ENCODE measurements at regions not wholly inside any gene's neighbourhood (a gene's known extent, or its start where the extent isn't known, plus 50 kb on each side); places are given as distances from the start of the nearest gene placed in this dataset.

DNA sequence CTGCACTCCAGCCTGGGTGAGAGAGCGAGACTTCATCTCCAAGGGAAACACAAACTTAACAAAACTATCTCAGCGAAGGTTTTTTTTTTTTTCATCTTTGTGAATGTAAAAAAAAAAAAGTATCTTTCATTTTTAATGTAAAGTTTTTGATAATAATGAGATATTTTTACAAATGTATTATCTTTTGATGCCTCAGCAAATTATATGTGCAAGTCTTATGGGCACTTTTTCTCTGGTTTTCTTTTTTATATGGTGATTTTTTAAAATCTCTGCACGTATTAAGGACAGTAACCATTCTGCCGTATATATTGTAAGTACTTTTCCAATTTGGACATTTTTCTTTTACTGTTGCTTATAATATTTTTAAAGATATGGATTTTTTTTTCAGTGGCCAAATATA, 76.8 kb downstream of the MAFB start:
- H3K4me1 ChIP-seq (replicated peaks; ENCODE audit: insufficient read depth), result no peaks in the 10 kb centered on the region
- no peaks in the 10 kb centered on the region for H3K9me2 ChIP-seq (ENCODE audit: insufficient read depth)
- TF ChIP-seq, protein P1, sequence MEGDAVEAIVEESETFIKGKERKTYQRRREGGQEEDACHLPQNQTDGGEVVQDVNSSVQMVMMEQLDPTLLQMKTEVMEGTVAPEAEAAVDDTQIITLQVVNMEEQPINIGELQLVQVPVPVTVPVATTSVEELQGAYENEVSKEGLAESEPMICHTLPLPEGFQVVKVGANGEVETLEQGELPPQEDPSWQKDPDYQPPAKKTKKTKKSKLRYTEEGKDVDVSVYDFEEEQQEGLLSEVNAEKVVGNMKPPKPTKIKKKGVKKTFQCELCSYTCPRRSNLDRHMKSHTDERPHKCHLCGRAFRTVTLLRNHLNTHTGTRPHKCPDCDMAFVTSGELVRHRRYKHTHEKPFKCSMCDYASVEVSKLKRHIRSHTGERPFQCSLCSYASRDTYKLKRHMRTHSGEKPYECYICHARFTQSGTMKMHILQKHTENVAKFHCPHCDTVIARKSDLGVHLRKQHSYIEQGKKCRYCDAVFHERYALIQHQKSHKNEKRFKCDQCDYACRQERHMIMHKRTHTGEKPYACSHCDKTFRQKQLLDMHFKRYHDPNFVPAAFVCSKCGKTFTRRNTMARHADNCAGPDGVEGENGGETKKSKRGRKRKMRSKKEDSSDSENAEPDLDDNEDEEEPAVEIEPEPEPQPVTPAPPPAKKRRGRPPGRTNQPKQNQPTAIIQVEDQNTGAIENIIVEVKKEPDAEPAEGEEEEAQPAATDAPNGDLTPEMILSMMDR (conservative IDR thresholded peaks at IDR 0.05), result no peak
- no peak for TF ChIP-seq EZH2 (IDR thresholded peaks at IDR 0.05; ENCODE audit: low read depth)
- H3K4me3 ChIP-seq, result no peak overlapping the region
- H3K79me2 ChIP-seq (ENCODE audit: low read depth), result no peaks in the 10 kb centered on the region
- H3F3A ChIP-seq (ENCODE audit: insufficient read depth, low read depth), result no peaks in the 10 kb centered on the region
- intact Hi-C loops (cut with micrococcal nuclease; ENCODE audit: unreplicated experiment), result no loop called here
- H4K20me1 ChIP-seq (ENCODE audit: insufficient read depth), result no peaks in the 10 kb centered on the region
- ChIA-PET POLR2A (ENCODE audit: unreplicated experiment) (interaction anchor here (0.5 kb wide), 1 partner anchor 1576 kb away, joined by 4 read pairs; no protein-coding TSS in a partner anchor), CTCF (no interaction called here)
- H3K36me3 ChIP-seq (ENCODE audit: low read depth), result no peaks in the 10 kb centered on the region
- BruUV-seq (replicated peaks), result no TSS peak
- no peak overlapping the region for H2AFZ ChIP-seq
- no peaks in the 10 kb centered on the region for H3K9me3 ChIP-seq (ENCODE audit: insufficient read depth, low read depth)
- DNase-seq, result no peak
- H3K27me3 ChIP-seq (ENCODE audit: insufficient read depth, low read depth), result peaks cover 8% of the 10 kb centered on the region; the same call in 1 of the 2 replicates
- H3K4me2 ChIP-seq, result no peak overlapping the region
- no peak overlapping the region for H3K27ac ChIP-seq

DNA sequence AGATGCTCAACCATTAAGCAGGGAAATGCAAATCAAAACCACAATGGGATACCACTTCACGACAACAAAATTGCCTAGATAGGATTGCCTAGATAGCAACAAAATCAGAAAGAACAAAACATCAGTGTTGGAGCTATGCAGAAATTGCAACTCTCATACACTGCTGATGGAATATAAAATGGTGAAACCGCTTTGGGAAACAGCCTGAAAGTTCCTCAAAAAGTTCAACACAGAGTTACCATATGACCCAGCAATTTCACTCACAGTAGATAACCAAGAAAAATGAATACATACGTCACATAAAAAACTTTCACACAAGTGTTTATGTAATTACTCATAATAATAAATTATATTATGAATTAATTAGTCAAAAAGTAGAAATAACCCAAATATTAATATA, 78.3 kb downstream of the MAFB start:
- TF ChIP-seq, protein P1 (conservative IDR thresholded peaks at IDR 0.05), result no peak
- no peak for TF ChIP-seq EZH2 (IDR thresholded peaks at IDR 0.05; ENCODE audit: low read depth)
- no TSS peak for BruUV-seq (replicated peaks)
- no peak overlapping the region for H3K27ac ChIP-seq
- no peaks in the 10 kb centered on the region for H3K79me2 ChIP-seq (ENCODE audit: low read depth)
- CTCF ChIA-PET, result no interaction called here
- intact Hi-C loops (cut with micrococcal nuclease; ENCODE audit: unreplicated experiment), result no loop called here
- H3K9me3 ChIP-seq (ENCODE audit: insufficient read depth, low read depth), result no peaks in the 10 kb centered on the region
- 0 out of 2 replicates have a peak, but pooled peaks cover 3% of the 10 kb centered on the region for H3K27me3 ChIP-seq (ENCODE audit: insufficient read depth, low read depth)
- no peak overlapping the region for H3K4me3 ChIP-seq
- H3F3A ChIP-seq (ENCODE audit: insufficient read depth, low read depth), result no peaks in the 10 kb centered on the region
- H3K36me3 ChIP-seq (ENCODE audit: low read depth), result no peaks in the 10 kb centered on the region
- H3K4me2 ChIP-seq, result no peak overlapping the region
- no peaks in the 10 kb centered on the region for H3K9me2 ChIP-seq (ENCODE audit: insufficient read depth)
- no peaks in the 10 kb centered on the region for H4K20me1 ChIP-seq (ENCODE audit: insufficient read depth)
- H3K4me1 ChIP-seq (replicated peaks; ENCODE audit: insufficient read depth), result no peaks in the 10 kb centered on the region
- no peak for DNase-seq
- POLR2A ChIA-PET (ENCODE audit: unreplicated experiment), result no interaction called here
- H2AFZ ChIP-seq, result no peak overlapping the region

DNA sequence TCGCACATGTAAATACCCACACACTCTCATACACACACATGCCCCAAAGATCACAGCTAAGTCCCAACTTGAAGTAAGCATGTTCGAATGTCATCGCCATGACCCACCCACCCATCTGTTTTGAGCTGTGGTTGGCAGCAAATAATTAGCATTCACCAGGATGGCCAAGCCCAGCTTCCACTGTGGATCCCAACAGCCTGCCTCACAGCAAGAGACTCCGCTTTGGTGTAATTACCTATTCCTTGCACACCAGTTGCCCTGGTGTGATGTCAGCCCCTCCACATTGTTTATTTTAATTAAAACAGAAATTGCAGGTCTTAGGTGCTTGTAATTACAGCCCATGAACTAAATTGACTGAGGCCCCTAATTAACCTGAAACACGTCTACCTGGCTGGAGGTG, 81.1 kb downstream of the MAFB start:
- 0 out of 2 replicates have a peak, but pooled peaks cover 3% of the 10 kb centered on the region for H3K27me3 ChIP-seq (ENCODE audit: insufficient read depth, low read depth)
- no peak overlapping the region for H3K4me2 ChIP-seq
- H3K9me2 ChIP-seq (ENCODE audit: insufficient read depth), result no peaks in the 10 kb centered on the region
- ChIA-PET POLR2A (ENCODE audit: unreplicated experiment) (no interaction called here), CTCF (no interaction called here)
- H2AFZ ChIP-seq, result no peak overlapping the region
- DNase-seq, result no peak
- H3K9me3 ChIP-seq (ENCODE audit: insufficient read depth, low read depth), result no peaks in the 10 kb centered on the region
- no peaks in the 10 kb centered on the region for H3K4me1 ChIP-seq (replicated peaks; ENCODE audit: insufficient read depth)
- intact Hi-C loops (cut with micrococcal nuclease; ENCODE audit: unreplicated experiment), result no loop called here
- H3K4me3 ChIP-seq, result no peak overlapping the region
- H3K36me3 ChIP-seq (ENCODE audit: low read depth), result no peaks in the 10 kb centered on the region
- no peaks in the 10 kb centered on the region for H3F3A ChIP-seq (ENCODE audit: insufficient read depth, low read depth)
- BruUV-seq (replicated peaks), result no TSS peak
- no peak overlapping the region for H3K27ac ChIP-seq
- TF ChIP-seq EZH2 (IDR thresholded peaks at IDR 0.05; ENCODE audit: low read depth), result no peak
- TF ChIP-seq, protein P1 (conservative IDR thresholded peaks at IDR 0.05), result no peak
- no peaks in the 10 kb centered on the region for H4K20me1 ChIP-seq (ENCODE audit: insufficient read depth)
- no peaks in the 10 kb centered on the region for H3K79me2 ChIP-seq (ENCODE audit: low read depth)
